ENCODE measurements at regions not wholly inside any gene's neighbourhood (a gene's known extent, or its start where the extent isn't known, plus 50 kb on each side); places are given as distances from the start of the nearest gene placed in this dataset.

- TF ChIP-seq CTCF (conservative IDR thresholded peaks at IDR 0.05; ENCODE audit: low read depth, low read length) (no peak), EZH2 (IDR thresholded peaks at IDR 0.05; ENCODE audit: borderline replicate concordance, low read depth, low read length, poor library complexity, severe bottlenecking) (no peak)
Observed at GRCh38 chr19:28486473-28486872, 726.5 kb downstream of the UQCRFS1 start.
